ENCODE measurements at regions not wholly inside any gene's neighbourhood (a gene's known extent, or its start where the extent isn't known, plus 50 kb on each side); places are given as distances from the start of the nearest gene placed in this dataset.

DNA sequence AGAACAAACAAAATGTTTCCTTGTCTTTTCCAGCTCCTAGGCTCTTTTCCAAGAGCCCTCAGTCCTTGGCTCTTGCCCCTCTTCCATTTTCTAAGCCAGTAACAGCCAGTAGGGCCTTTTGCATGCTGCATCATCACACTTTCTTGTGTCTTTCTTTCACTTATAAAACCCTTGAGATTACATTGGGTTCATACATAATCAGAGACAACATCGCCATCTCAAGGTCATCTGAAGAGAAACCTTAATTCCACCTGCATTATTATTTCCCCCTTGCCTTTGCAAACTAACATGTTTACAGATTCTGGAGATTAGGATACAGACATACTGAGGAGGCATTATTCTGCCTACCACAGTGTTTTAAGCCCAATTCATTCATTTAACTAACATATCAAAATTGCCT lies 697.3 kb downstream of the TRIB2 start:
- WGBS (ENCODE audit: insufficient coverage): no CpG with 5 or more reads among the region's 1 CpG
- intact Hi-C loops (cut with micrococcal nuclease): no loop called here
- Histone ChIP-seq H2AFZ (ENCODE audit: insufficient read depth, low read depth, low read length, poor library complexity, severe bottlenecking) (no peak overlapping the region), H3K9me3 (ENCODE audit: control extremely low read depth in 1 of 3, control insufficient read depth in 2 of 3, insufficient read depth in 1 of 3, low read length in 2 of 3) (peaks cover 0 to 3% (median 0%) of the 10 kb centered on the region in 3 donors), H3K4me3 (ENCODE audit: control extremely low read depth in 1 of 5, extremely low read depth in 1 of 5, insufficient read depth in 1 of 5, low read depth in 2 of 5, low read length in 4 of 5) (no peak overlapping the region), H3K4me2 (replicated peaks; ENCODE audit: low read depth, low read length, poor library complexity, severe bottlenecking) (no peak overlapping the region), H3K4me1 (ENCODE audit: control insufficient read depth in 2 of 2, insufficient read depth in 2 of 2, low read length in 2 of 2) (no peaks in the 10 kb centered on the region), H3K27me3 (replicated peaks in 1 of 4; ENCODE audit: control extremely low read depth in 1 of 4, control insufficient read depth in 3 of 4, insufficient read depth in 4 of 4, low read length in 3 of 4) (no peaks in the 10 kb centered on the region), H4K20me1 (ENCODE audit: control insufficient read depth, insufficient read depth, low read length, poor library complexity, severe bottlenecking) (no peaks in the 10 kb centered on the region), H3K9ac (ENCODE audit: low read length) (no peak overlapping the region), H3K79me2 (ENCODE audit: control insufficient read depth, insufficient read depth, low read length) (no peaks in the 10 kb centered on the region), H3K27ac (ENCODE audit: low read length in 2 of 2) (no peak overlapping the region), H3K36me3 (replicated peaks in 1 of 2; ENCODE audit: control extremely low read depth in 1 of 2, control insufficient read depth in 1 of 2, extremely low read depth in 1 of 2, insufficient read depth in 2 of 2, low read length in 1 of 2) (no peaks in the 10 kb centered on the region)
- CTCF ChIA-PET: no interaction called here
- DNase-seq (no peak), ATAC-seq (ENCODE audit: low read depth) (no peak)
- no peak overlapping the region for H3K4me3 Mint-ChIP-seq
- no peaks in the 10 kb centered on the region for H3K4me1 Mint-ChIP-seq
- POLR2A ChIA-PET: no interaction called here
- no peak overlapping the region for H3K27ac Mint-ChIP-seq
- no peaks in the 10 kb centered on the region for H3K27me3 Mint-ChIP-seq
- H3K9me3 Mint-ChIP-seq (ENCODE audit: insufficient read depth): peaks cover 7% of the 10 kb centered on the region
- TF ChIP-seq EZH2 (IDR thresholded peaks at IDR 0.05; ENCODE audit: borderline replicate concordance, insufficient read depth, low read depth, low read length, poor library complexity, severe bottlenecking): no peak
- TF ChIP-seq, protein P1, sequence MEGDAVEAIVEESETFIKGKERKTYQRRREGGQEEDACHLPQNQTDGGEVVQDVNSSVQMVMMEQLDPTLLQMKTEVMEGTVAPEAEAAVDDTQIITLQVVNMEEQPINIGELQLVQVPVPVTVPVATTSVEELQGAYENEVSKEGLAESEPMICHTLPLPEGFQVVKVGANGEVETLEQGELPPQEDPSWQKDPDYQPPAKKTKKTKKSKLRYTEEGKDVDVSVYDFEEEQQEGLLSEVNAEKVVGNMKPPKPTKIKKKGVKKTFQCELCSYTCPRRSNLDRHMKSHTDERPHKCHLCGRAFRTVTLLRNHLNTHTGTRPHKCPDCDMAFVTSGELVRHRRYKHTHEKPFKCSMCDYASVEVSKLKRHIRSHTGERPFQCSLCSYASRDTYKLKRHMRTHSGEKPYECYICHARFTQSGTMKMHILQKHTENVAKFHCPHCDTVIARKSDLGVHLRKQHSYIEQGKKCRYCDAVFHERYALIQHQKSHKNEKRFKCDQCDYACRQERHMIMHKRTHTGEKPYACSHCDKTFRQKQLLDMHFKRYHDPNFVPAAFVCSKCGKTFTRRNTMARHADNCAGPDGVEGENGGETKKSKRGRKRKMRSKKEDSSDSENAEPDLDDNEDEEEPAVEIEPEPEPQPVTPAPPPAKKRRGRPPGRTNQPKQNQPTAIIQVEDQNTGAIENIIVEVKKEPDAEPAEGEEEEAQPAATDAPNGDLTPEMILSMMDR (IDR thresholded peaks at IDR 0.05): no peak

DNA sequence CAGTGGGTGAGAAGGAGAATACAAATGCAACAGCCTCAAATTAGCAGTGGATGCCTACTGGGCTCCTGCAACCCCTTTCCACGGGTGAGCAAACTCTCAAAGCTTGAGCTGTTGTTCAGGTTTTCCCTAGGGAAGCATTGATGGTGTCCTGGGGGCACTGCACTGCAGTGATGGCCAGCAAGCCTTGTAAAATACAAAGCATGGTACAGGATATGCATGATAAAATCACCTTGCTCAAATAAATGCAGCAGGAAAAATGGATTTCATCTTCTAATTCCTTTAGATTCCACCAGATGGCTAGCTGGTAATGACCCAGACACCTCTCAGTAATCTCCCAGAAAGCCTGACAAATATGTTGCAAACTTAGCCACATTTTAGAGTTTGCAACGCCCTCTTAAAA lies 698.2 kb downstream of the TRIB2 start:
- Histone ChIP-seq H2AFZ (ENCODE audit: insufficient read depth, low read depth, low read length, poor library complexity, severe bottlenecking) (no peak overlapping the region), H3K27ac (ENCODE audit: low read length in 2 of 2) (no peak overlapping the region), H3K4me2 (replicated peaks; ENCODE audit: low read depth, low read length, poor library complexity, severe bottlenecking) (no peak overlapping the region), H3K9me3 (ENCODE audit: control extremely low read depth in 1 of 3, control insufficient read depth in 2 of 3, insufficient read depth in 1 of 3, low read length in 2 of 3) (peaks cover 0 to 3% (median 0%) of the 10 kb centered on the region in 3 donors), H3K79me2 (ENCODE audit: control insufficient read depth, insufficient read depth, low read length) (no peaks in the 10 kb centered on the region), H3K9ac (ENCODE audit: low read length) (no peak overlapping the region), H3K27me3 (replicated peaks in 1 of 4; ENCODE audit: control extremely low read depth in 1 of 4, control insufficient read depth in 3 of 4, insufficient read depth in 4 of 4, low read length in 3 of 4) (no peaks in the 10 kb centered on the region), H3K36me3 (replicated peaks in 1 of 2; ENCODE audit: control extremely low read depth in 1 of 2, control insufficient read depth in 1 of 2, extremely low read depth in 1 of 2, insufficient read depth in 2 of 2, low read length in 1 of 2) (no peaks in the 10 kb centered on the region), H3K4me3 (ENCODE audit: control extremely low read depth in 1 of 5, extremely low read depth in 1 of 5, insufficient read depth in 1 of 5, low read depth in 2 of 5, low read length in 4 of 5) (no peak overlapping the region), H3K4me1 (ENCODE audit: control insufficient read depth in 2 of 2, insufficient read depth in 2 of 2, low read length in 2 of 2) (no peaks in the 10 kb centered on the region), H4K20me1 (ENCODE audit: control insufficient read depth, insufficient read depth, low read length, poor library complexity, severe bottlenecking) (no peaks in the 10 kb centered on the region)
- Mint-ChIP-seq H3K4me1 (no peaks in the 10 kb centered on the region), H3K27me3 (no peaks in the 10 kb centered on the region), H3K27ac (no peak overlapping the region), H3K9me3 (ENCODE audit: insufficient read depth) (peaks cover 7% of the 10 kb centered on the region), H3K4me3 (no peak overlapping the region)
- CTCF ChIA-PET: no interaction called here
- DNase-seq (no peak), ATAC-seq (ENCODE audit: low read depth) (no peak)
- intact Hi-C loops (cut with micrococcal nuclease): no loop called here
- TF ChIP-seq EZH2 (IDR thresholded peaks at IDR 0.05; ENCODE audit: borderline replicate concordance, insufficient read depth, low read depth, low read length, poor library complexity, severe bottlenecking): no peak
- TF ChIP-seq, protein P1 (IDR thresholded peaks at IDR 0.05): no peak
- POLR2A ChIA-PET: no interaction called here
- WGBS (ENCODE audit: insufficient coverage): 58% methylated on average over 2 of the region's 2 CpGs

Measured in B cell (primary cell).